ENCODE measurements at regions not wholly inside any gene's neighbourhood (a gene's known extent, or its start where the extent isn't known, plus 50 kb on each side); places are given as distances from the start of the nearest gene placed in this dataset.

- no peaks in the 10 kb centered on the region for H3K9me3 Mint-ChIP-seq
- H3K4me3 ChIP-seq (ENCODE audit: low read length), result no peak overlapping the region
- H3K9me3 ChIP-seq (ENCODE audit: control insufficient read depth, insufficient read depth, low read length), result no peaks in the 10 kb centered on the region
- H3K27me3 ChIP-seq (ENCODE audit: control insufficient read depth, insufficient read depth, low read length), result no peaks in the 10 kb centered on the region
- WGBS (ENCODE audit: insufficient coverage), result 87% methylated on average over 8 of the region's 9 CpGs
- H3K4me1 Mint-ChIP-seq, result no peaks in the 10 kb centered on the region
- no peaks in the 10 kb centered on the region for H3K36me3 ChIP-seq (ENCODE audit: control insufficient read depth, insufficient read depth, low read length)
- ATAC-seq, result no peak
- H3K4me3 Mint-ChIP-seq, result no peak overlapping the region
- H3K4me1 ChIP-seq (ENCODE audit: control insufficient read depth, insufficient read depth, low read length), result no peaks in the 10 kb centered on the region
- DNase-seq, result no peak
- H3K27ac ChIP-seq (ENCODE audit: low read length), result no peak overlapping the region
- H3K36me3 Mint-ChIP-seq, result no peaks in the 10 kb centered on the region
- TF ChIP-seq, protein P1, sequence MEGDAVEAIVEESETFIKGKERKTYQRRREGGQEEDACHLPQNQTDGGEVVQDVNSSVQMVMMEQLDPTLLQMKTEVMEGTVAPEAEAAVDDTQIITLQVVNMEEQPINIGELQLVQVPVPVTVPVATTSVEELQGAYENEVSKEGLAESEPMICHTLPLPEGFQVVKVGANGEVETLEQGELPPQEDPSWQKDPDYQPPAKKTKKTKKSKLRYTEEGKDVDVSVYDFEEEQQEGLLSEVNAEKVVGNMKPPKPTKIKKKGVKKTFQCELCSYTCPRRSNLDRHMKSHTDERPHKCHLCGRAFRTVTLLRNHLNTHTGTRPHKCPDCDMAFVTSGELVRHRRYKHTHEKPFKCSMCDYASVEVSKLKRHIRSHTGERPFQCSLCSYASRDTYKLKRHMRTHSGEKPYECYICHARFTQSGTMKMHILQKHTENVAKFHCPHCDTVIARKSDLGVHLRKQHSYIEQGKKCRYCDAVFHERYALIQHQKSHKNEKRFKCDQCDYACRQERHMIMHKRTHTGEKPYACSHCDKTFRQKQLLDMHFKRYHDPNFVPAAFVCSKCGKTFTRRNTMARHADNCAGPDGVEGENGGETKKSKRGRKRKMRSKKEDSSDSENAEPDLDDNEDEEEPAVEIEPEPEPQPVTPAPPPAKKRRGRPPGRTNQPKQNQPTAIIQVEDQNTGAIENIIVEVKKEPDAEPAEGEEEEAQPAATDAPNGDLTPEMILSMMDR (IDR thresholded peaks at IDR 0.05), result no peak
- no peak overlapping the region for H3K27ac Mint-ChIP-seq
- intact Hi-C loops (cut with micrococcal nuclease), result no loop called here
- H3K27me3 Mint-ChIP-seq (ENCODE audit: low read depth in 2 of 2), result peaks cover 0 to 4% of the 10 kb centered on the region in 2 donors
Observed at GRCh38 chr20:50247196-50248094, 56.8 kb downstream of the CEBPB start.

- Histone ChIP-seq H3K27ac (ENCODE audit: low read length) (no peak overlapping the region), H3K9me3 (ENCODE audit: control insufficient read depth, insufficient read depth, low read length) (no peaks in the 10 kb centered on the region), H3K4me1 (ENCODE audit: control insufficient read depth, insufficient read depth, low read length) (no peaks in the 10 kb centered on the region), H3K27me3 (ENCODE audit: control insufficient read depth, insufficient read depth, low read length) (no peaks in the 10 kb centered on the region), H3K36me3 (ENCODE audit: control insufficient read depth, insufficient read depth, low read length) (no peaks in the 10 kb centered on the region), H3K4me3 (ENCODE audit: low read length) (no peak overlapping the region)
- intact Hi-C loops (cut with micrococcal nuclease), result no loop called here
- Mint-ChIP-seq H3K27ac (no peak overlapping the region), H3K9me3 (no peaks in the 10 kb centered on the region), H3K4me3 (no peak overlapping the region), H3K27me3 (ENCODE audit: low read depth in 2 of 2) (peaks cover 0 to 7% of the 10 kb centered on the region in 2 donors), H3K4me1 (no peaks in the 10 kb centered on the region), H3K36me3 (no peaks in the 10 kb centered on the region)
- 85% methylated on average over 17 of the region's 17 CpGs for WGBS (ENCODE audit: insufficient coverage)
- no peak for DNase-seq
- ATAC-seq, result no peak
- TF ChIP-seq, protein P1 (IDR thresholded peaks at IDR 0.05), result no peak
Observed at GRCh38 chr20:50248104-50248641, 57.5 kb downstream of the CEBPB start.

- no peaks in the 10 kb centered on the region for H3K4me1 ChIP-seq (ENCODE audit: control insufficient read depth, insufficient read depth, low read length)
- no peak overlapping the region for H3K4me3 Mint-ChIP-seq
- H3K27me3 Mint-ChIP-seq (ENCODE audit: low read depth in 2 of 2), result peaks cover 0 to 8% of the 10 kb centered on the region in 2 donors
- 85% methylated on average over 11 of the region's 11 CpGs for WGBS (ENCODE audit: insufficient coverage)
- H3K27ac Mint-ChIP-seq, result no peak overlapping the region
- no peaks in the 10 kb centered on the region for H3K27me3 ChIP-seq (ENCODE audit: control insufficient read depth, insufficient read depth, low read length)
- H3K9me3 ChIP-seq (ENCODE audit: control insufficient read depth, insufficient read depth, low read length), result no peaks in the 10 kb centered on the region
- ATAC-seq (no peak), DNase-seq (no peak)
- no peaks in the 10 kb centered on the region for H3K9me3 Mint-ChIP-seq
- H3K36me3 Mint-ChIP-seq, result no peaks in the 10 kb centered on the region
- TF ChIP-seq, protein P1 (IDR thresholded peaks at IDR 0.05), result no peak
- no peak overlapping the region for H3K27ac ChIP-seq (ENCODE audit: low read length)
- no peaks in the 10 kb centered on the region for H3K4me1 Mint-ChIP-seq
- no peak overlapping the region for H3K4me3 ChIP-seq (ENCODE audit: low read length)
- intact Hi-C loops (cut with micrococcal nuclease), result no loop called here
- no peaks in the 10 kb centered on the region for H3K36me3 ChIP-seq (ENCODE audit: control insufficient read depth, insufficient read depth, low read length)
Observed at GRCh38 chr20:50249447-50250388, 59.1 kb downstream of the CEBPB start.
